ENCODE measurements at regions not wholly inside any gene's neighbourhood (a gene's known extent, or its start where the extent isn't known, plus 50 kb on each side); places are given as distances from the start of the nearest gene placed in this dataset.

GRCh38 chr2:133723133-133723532 is 154.9 kb upstream of the NCKAP5 start:
- TF ChIP-seq POLR2AphosphoS5 (IDR thresholded peaks at IDR 0.05), result no peak
- no peak for TF ChIP-seq POLR2A (IDR thresholded peaks at IDR 0.05)
- TF ChIP-seq CTCF (IDR thresholded peaks at IDR 0.05), result no peak
